MCF 10A (cell line): ENCODE measurements at regions not wholly inside any gene's neighbourhood (a gene's known extent, or its start where the extent isn't known, plus 50 kb on each side); places are given as distances from the start of the nearest gene placed in this dataset.
"Not testable (repeated sequence)": the region's sequence is repeated elsewhere in the genome, so short reads cannot be mapped to it uniquely, and the experiment has no call there.

Source experiments
- BruUV-seq: library from RNA; stranded (reverse); fragments of 400-500 nt; replicated peaks from 2 replicates; lab custom pipeline; 2021; lab: Mats Ljungman, UMichigan
- CTCF ChIA-PET: fragments of 300-600 bp; sonication (Branson Sonifier 250); formaldehyde crosslinking; extraction: SDS; loops from one replicate; lab custom pipeline; 2021; ENCODE audit warnings: antibody characterized with exemption, inconsistent platforms; lab: Yijun Ruan, JAX
- POLR2A ChIA-PET: fragments of 300-600, 350-650 bp; sonication (Branson Sonifier 250); formaldehyde crosslinking; extraction: SDS; loops from one replicate; lab custom pipeline; 2020; ENCODE audit warnings: antibody characterized with exemption, inconsistent platforms; lab: Yijun Ruan, JAX
- DNase-seq: peaks from one replicate; pipeline ENCODE4 v3.0.0-alpha.2; 2018; ENCODE audit not compliant: unreplicated experiment
- H3K27ac Mint-ChIP-seq: one replicate; pipeline ENCODE4 v1.8.0; 2022; ENCODE audit warnings: mild to moderate bottlenecking, low read depth, mixed read lengths; ENCODE audit not compliant: unreplicated experiment
- H3K27me3 Mint-ChIP-seq: one replicate; pipeline ENCODE4 v1.8.0; 2022; ENCODE audit warnings: mixed read lengths; ENCODE audit not compliant: insufficient read depth, unreplicated experiment
- H3K36me3 Mint-ChIP-seq: one replicate; pipeline ENCODE4 v1.8.0; 2022; ENCODE audit warnings: mild to moderate bottlenecking, moderate library complexity, mixed read lengths; ENCODE audit not compliant: insufficient read depth, unreplicated experiment
- H3K4me1 Mint-ChIP-seq: one replicate; pipeline ENCODE4 v1.8.0; 2022; ENCODE audit warnings: mixed read lengths; ENCODE audit not compliant: insufficient read depth, unreplicated experiment
- H3K4me3 Mint-ChIP-seq: one replicate; pipeline ENCODE4 v1.8.0; 2022; ENCODE audit warnings: mild to moderate bottlenecking, moderate library complexity, mixed read lengths; ENCODE audit not compliant: unreplicated experiment
- H3K9me3 Mint-ChIP-seq: one replicate; pipeline ENCODE4 v1.8.0; 2022; ENCODE audit warnings: mixed read lengths; ENCODE audit not compliant: unreplicated experiment
- CTCF ChIP-seq: fragments of 200-600 bp; IDR thresholded peaks from one replicate; pipeline ENCODE4 v1.8.0; 2022; ENCODE audit warnings: antibody characterized with exemption, mild to moderate bottlenecking; ENCODE audit not compliant: unreplicated experiment
- intact Hi-C: fragments of 100-400 bp; cut with micrococcal nuclease; formaldehyde crosslinking; loops from 2 replicates; pipeline ENCODE4 v1.14.1; 2022

- H3K36me3 Mint-ChIP-seq = peaks cover 6% of the 10 kb centered on the region
- peaks cover 15% of the 10 kb centered on the region for H3K27me3 Mint-ChIP-seq
- CTCF ChIA-PET = interaction anchor here (1.3 kb wide), 1 partner anchor 655 kb away, joined by 4 read pairs; no protein-coding TSS in a partner anchor
- no peak overlapping the region for H3K4me3 Mint-ChIP-seq
- DNase-seq = no peak
- POLR2A ChIA-PET = interaction anchor here (0.7 kb wide), 1 partner anchor 41 kb away, joined by 5 read pairs; no protein-coding TSS in a partner anchor
- no peaks in the 10 kb centered on the region for H3K9me3 Mint-ChIP-seq
- no TSS peak for BruUV-seq
- TF ChIP-seq CTCF = no peak
- no peaks in the 10 kb centered on the region for H3K4me1 Mint-ChIP-seq
- intact Hi-C loops = no loop called here
- no peak overlapping the region for H3K27ac Mint-ChIP-seq
Measured at GRCh38 chr3:13746385-13746784, 133.5 kb downstream of the WNT7A start.

- POLR2A ChIA-PET = no interaction called here
- Mint-ChIP-seq H3K27me3 (peaks cover 22% of the 10 kb centered on the region), H3K36me3 (peaks cover 6% of the 10 kb centered on the region), H3K4me1 (no peaks in the 10 kb centered on the region), H3K9me3 (no peaks in the 10 kb centered on the region), H3K27ac (no peak overlapping the region), H3K4me3 (no peak overlapping the region)
- no peak for DNase-seq
- no TSS peak for BruUV-seq
- intact Hi-C loops = no loop called here
- CTCF ChIA-PET = interaction anchor here (1.3 kb wide), 1 partner anchor 654 kb away, joined by 4 read pairs; no protein-coding TSS in a partner anchor
- TF ChIP-seq CTCF = no peak
Measured at GRCh38 chr3:13745636-13746035, 134.2 kb downstream of the WNT7A start.

GRCh38 chr3:13740795-13741194, 139.1 kb downstream of the WNT7A start:
- no peak overlapping the region for H3K4me3 Mint-ChIP-seq
- intact Hi-C loops = no loop called here
- H3K9me3 Mint-ChIP-seq = no peaks in the 10 kb centered on the region
- no peaks in the 10 kb centered on the region for H3K4me1 Mint-ChIP-seq
- TF ChIP-seq CTCF = no peak
- CTCF ChIA-PET = interaction anchor here (0.6 to 1.0 kb wide), 4 partner anchors 148 to 1204 kb away, joined by 3 to 11 read pairs (median 4); partner anchors contain the start of genes LSM3 and XPC
- POLR2A ChIA-PET = interaction anchor here (0.6 to 1.3 kb wide), 2 partner anchors 11 to 108 kb away, joined by 3 read pairs; no protein-coding TSS in a partner anchor
- H3K27ac Mint-ChIP-seq = no peak overlapping the region
- no peaks in the 10 kb centered on the region for H3K36me3 Mint-ChIP-seq
- no TSS peak for BruUV-seq
- peaks cover 62% of the 10 kb centered on the region for H3K27me3 Mint-ChIP-seq
- DNase-seq = no peak

- H3K4me1 Mint-ChIP-seq, H3K9me3 Mint-ChIP-seq, H3K27ac Mint-ChIP-seq, BruUV-seq, H3K4me3 Mint-ChIP-seq, DNase-seq, H3K36me3 Mint-ChIP-seq, POLR2A ChIA-PET, intact Hi-C loops: not testable (repeated sequence)
- peaks cover 79% of the 10 kb centered on the region for H3K27me3 Mint-ChIP-seq
- CTCF ChIA-PET = interaction anchor here (0.7 kb wide), 1 partner anchor 52 kb away, joined by 3 read pairs; no protein-coding TSS in a partner anchor
Measured at GRCh38 chr3:13733726-13734125, 146.1 kb downstream of the WNT7A start.
